HAP-1 (cell line): ENCODE measurements at regions not wholly inside any gene's neighbourhood (a gene's known extent, or its start where the extent isn't known, plus 50 kb on each side); places are given as distances from the start of the nearest gene placed in this dataset.

ENCODE experiments used
- DNase-seq, 2 experiments: peaks; one replicate each; pipeline ENCODE4 v3.0.0-alpha.2; 2016 to 2020; ENCODE audit warnings: low spot score in 2 of 2
- H3K27me3 ChIP-seq: fragments of 250-450 bp; sonication (Bioruptor Pico); 2 replicates; pipeline ENCODE4 v1.5.1; 2020; ENCODE audit warnings: low read depth, mild to moderate bottlenecking, moderate library complexity
- H3K36me3 ChIP-seq: fragments of 250-450 bp; sonication (Bioruptor Pico); replicated peaks from 2 replicates; pipeline ENCODE4 v1.5.1; 2020; ENCODE audit warnings: mild to moderate bottlenecking
- H3K4me1 ChIP-seq: fragments of 250-450 bp; sonication (Bioruptor Pico); 2 replicates; pipeline ENCODE4 v1.5.1; 2020; ENCODE audit warnings: mild to moderate bottlenecking
- H3K4me3 ChIP-seq: fragments of 250-450 bp; sonication (Bioruptor Pico); 2 replicates; pipeline ENCODE4 v1.5.1; 2020; ENCODE audit warnings: mild to moderate bottlenecking, moderate library complexity
- H3K9me3 ChIP-seq: fragments of 250-450 bp; sonication (Bioruptor Pico); 2 replicates; pipeline ENCODE4 v1.5.1; 2020; ENCODE audit warnings: mild to moderate bottlenecking, moderate library complexity
- in situ Hi-C: fragments of 300-500 bp; cut with MboI; formaldehyde crosslinking; loops from 3 replicates; pipeline ENCODE4 v1.14.3; 2020; ENCODE audit warnings: low sequenced_read_pairs, inconsistent platforms, mixed read lengths

GRCh38 chrX:115487608-115488007 lies 73.4 kb upstream of the PLS3 start:
- no peaks in the 10 kb centered on the region for H3K9me3 ChIP-seq
- H3K27me3 ChIP-seq, result no peaks in the 10 kb centered on the region
- H3K36me3 ChIP-seq, result no peaks in the 10 kb centered on the region
- no peak overlapping the region for H3K4me3 ChIP-seq
- no peak for DNase-seq
- peaks cover 9% of the 10 kb centered on the region for H3K4me1 ChIP-seq
- in situ Hi-C loops, result no loop called here

GRCh38 chrX:115490814-115491213 lies 70.2 kb upstream of the PLS3 start:
- Histone ChIP-seq H3K36me3 (no peaks in the 10 kb centered on the region), H3K27me3 (no peaks in the 10 kb centered on the region), H3K4me3 (no peak overlapping the region), H3K9me3 (no peaks in the 10 kb centered on the region), H3K4me1 (peaks cover 4% of the 10 kb centered on the region)
- in situ Hi-C loops, result no loop called here
- DNase-seq, result no peak

- Histone ChIP-seq H3K27me3 (no peaks in the 10 kb centered on the region), H3K9me3 (no peaks in the 10 kb centered on the region), H3K4me1 (peaks cover 4% of the 10 kb centered on the region), H3K4me3 (no peak overlapping the region), H3K36me3 (no peaks in the 10 kb centered on the region)
- in situ Hi-C loops, result no loop called here
- DNase-seq, result no peak
Observed at GRCh38 chrX:115491766-115492165, 69.2 kb upstream of the PLS3 start.

GRCh38 chrX:115493015-115493414 lies 68.0 kb upstream of the PLS3 start:
- no peaks in the 10 kb centered on the region for H3K27me3 ChIP-seq
- DNase-seq, result no peak
- H3K4me1 ChIP-seq, result no peaks in the 10 kb centered on the region
- H3K36me3 ChIP-seq, result no peaks in the 10 kb centered on the region
- H3K9me3 ChIP-seq, result no peaks in the 10 kb centered on the region
- H3K4me3 ChIP-seq, result no peak overlapping the region
- in situ Hi-C loops, result no loop called here

GRCh38 chrX:115494161-115494560 lies 66.8 kb upstream of the PLS3 start:
- peak in 1 of 2 experiments; percentile 47 for DNase-seq
- no peaks in the 10 kb centered on the region for H3K4me1 ChIP-seq
- no peaks in the 10 kb centered on the region for H3K36me3 ChIP-seq
- H3K27me3 ChIP-seq, result no peaks in the 10 kb centered on the region
- H3K4me3 ChIP-seq, result no peak overlapping the region
- in situ Hi-C loops, result no loop called here
- no peaks in the 10 kb centered on the region for H3K9me3 ChIP-seq

GRCh38 chrX:115499112-115499805 lies 61.7 kb upstream of the PLS3 start:
- in situ Hi-C loops, result no loop called here
- H3K36me3 ChIP-seq, result no peaks in the 10 kb centered on the region
- no peaks in the 10 kb centered on the region for H3K27me3 ChIP-seq
- no peak for DNase-seq
- no peaks in the 10 kb centered on the region for H3K4me1 ChIP-seq
- no peak overlapping the region for H3K4me3 ChIP-seq
- no peaks in the 10 kb centered on the region for H3K9me3 ChIP-seq

GRCh38 chrX:115503099-115503498 lies 57.9 kb upstream of the PLS3 start:
- no peaks in the 10 kb centered on the region for H3K9me3 ChIP-seq
- no peaks in the 10 kb centered on the region for H3K36me3 ChIP-seq
- in situ Hi-C loops, result no loop called here
- no peaks in the 10 kb centered on the region for H3K27me3 ChIP-seq
- DNase-seq, result no peak
- H3K4me3 ChIP-seq, result no peak overlapping the region
- H3K4me1 ChIP-seq, result no peaks in the 10 kb centered on the region

GRCh38 chrX:115504167-115504566 lies 56.8 kb upstream of the PLS3 start:
- no peak overlapping the region for H3K4me3 ChIP-seq
- no peaks in the 10 kb centered on the region for H3K4me1 ChIP-seq
- no peaks in the 10 kb centered on the region for H3K27me3 ChIP-seq
- DNase-seq, result no peak
- in situ Hi-C loops, result no loop called here
- no peaks in the 10 kb centered on the region for H3K36me3 ChIP-seq
- H3K9me3 ChIP-seq, result no peaks in the 10 kb centered on the region
